Common myeloid progenitor, CD34-positive (primary cell): ENCODE measurements at regions not wholly inside any gene's neighbourhood (a gene's known extent, or its start where the extent isn't known, plus 50 kb on each side); places are given as distances from the start of the nearest gene placed in this dataset.
"Not testable (repeated sequence)": the region's sequence is repeated elsewhere in the genome, so short reads cannot be mapped to it uniquely, and the experiment has no call there.

ENCODE experiments used
- CTCF ChIA-PET: fragments of 350-600 bp; sonication (Branson Sonifier 250); formaldehyde crosslinking; loops from one replicate; lab custom pipeline; 2021; ENCODE audit warnings: antibody characterized with exemption; lab: Charles Lee
- POLR2A ChIA-PET: fragments of 350-600 bp; sonication (Branson Sonifier 250); formaldehyde crosslinking; loops from one replicate; lab custom pipeline; 2021; ENCODE audit warnings: antibody characterized with exemption; lab: Charles Lee
- DNase-seq, 3 donors: peaks; one replicate each; pipeline versions ENCODE4 v3.0.0 to v3.0.0-alpha.2; 2013
- H3K27ac ChIP-seq, 2 experiments: 1 replicate in 1 of 2; 2 replicates in 1 of 2; pipeline ENCODE4 v1.7.0; 2013; ENCODE audit warnings: inconsistent platforms in 2 of 2, low read length in 2 of 2, mild to moderate bottlenecking in 2 of 2, low read depth in 1 of 2, moderate library complexity in 1 of 2; ENCODE audit not compliant: severe bottlenecking in 2 of 2, insufficient read depth in 1 of 2, poor library complexity in 1 of 2
- H3K27me3 ChIP-seq, 5 experiments: replicated peaks in 2 of 5; 1 replicate in 3 of 5; 2 replicates in 2 of 5; pipeline versions ENCODE4 v1.6.1 to v1.7.0; 2013; ENCODE audit warnings: low read length in 4 of 5, mild to moderate bottlenecking in 2 of 5, moderate library complexity in 2 of 5, inconsistent platforms in 1 of 5; ENCODE audit not compliant: insufficient read depth in 5 of 5, control insufficient read depth in 4 of 5
- H3K36me3 ChIP-seq, 4 experiments: 1 replicate in 2 of 4; 2 replicates in 2 of 4; pipeline versions ENCODE4 v1.6.1 to v1.7.0; 2013; ENCODE audit warnings: low read length in 3 of 4, control low read depth in 1 of 4, mild to moderate bottlenecking in 1 of 4; ENCODE audit not compliant: control insufficient read depth in 4 of 4, insufficient read depth in 4 of 4
- H3K4me1 ChIP-seq, 4 experiments: 1 replicate in 3 of 4; 2 replicates in 1 of 4; pipeline versions ENCODE4 v1.6.1 to v1.7.1; 2013; ENCODE audit warnings: low read length in 3 of 4, mild to moderate bottlenecking in 3 of 4, control low read depth in 1 of 4, inconsistent platforms in 1 of 4, moderate library complexity in 1 of 4; ENCODE audit not compliant: control insufficient read depth in 4 of 4, insufficient read depth in 4 of 4; ENCODE audit errors: control extremely low read depth in 1 of 4
- H3K4me3 ChIP-seq, 7 experiments: 1 replicate in 4 of 7; 2 replicates in 3 of 7; pipeline versions ENCODE4 v1.5.1 to v1.7.0; 2013; ENCODE audit warnings: mild to moderate bottlenecking in 7 of 7, low read length in 6 of 7, moderate library complexity in 6 of 7, inconsistent platforms in 2 of 7, low read depth in 2 of 7, control low read depth in 1 of 7; ENCODE audit not compliant: insufficient read depth in 4 of 7, control insufficient read depth in 1 of 7; ENCODE audit errors: extremely low read depth in 1 of 7
- H3K9me3 ChIP-seq, 5 experiments: 1 replicate in 4 of 5; 2 replicates in 1 of 5; pipeline versions ENCODE4 v1.6.1 to v1.7.1; 2013; ENCODE audit warnings: low read length in 4 of 5, mild to moderate bottlenecking in 2 of 5, inconsistent platforms in 1 of 5, low read depth in 1 of 5, moderate library complexity in 1 of 5; ENCODE audit not compliant: control insufficient read depth in 4 of 5, insufficient read depth in 2 of 5; ENCODE audit errors: control extremely low read depth in 1 of 5
- WGBS: methylation state at CpG from one replicate; pipeline ENCODE4 v1.1.5; 2013; ENCODE audit not compliant: insufficient coverage; 5-methylcytosine and 5-hydroxymethylcytosine counted together

GRCh38 chrX:121763671-121764070 is 716.3 kb downstream of the GLUD2 start:
- CTCF ChIA-PET = no interaction called here
- Histone ChIP-seq H3K9me3 (no peaks in the 10 kb centered on the region), H3K27me3 (no peaks in the 10 kb centered on the region), H3K36me3 (no peaks in the 10 kb centered on the region), H3K27ac (no peak overlapping the region), H3K4me3 (no peak overlapping the region), H3K4me1 (no peaks in the 10 kb centered on the region)
- WGBS = no CpG with 5 or more reads among the region's 4 CpGs
- no peak for DNase-seq
- POLR2A ChIA-PET = no interaction called here

GRCh38 chrX:121768210-121768609 is 720.8 kb downstream of the GLUD2 start:
- H3K27ac ChIP-seq, H3K36me3 ChIP-seq, H3K27me3 ChIP-seq, CTCF ChIA-PET, H3K4me1 ChIP-seq, H3K4me3 ChIP-seq, H3K9me3 ChIP-seq, DNase-seq, POLR2A ChIA-PET: not testable (repeated sequence)
- no CpG with 5 or more reads among the region's 3 CpGs for WGBS

GRCh38 chrX:121781991-121782390 is 734.6 kb downstream of the GLUD2 start:
- Histone ChIP-seq H3K4me1 (no peaks in the 10 kb centered on the region), H3K27me3 (no peaks in the 10 kb centered on the region), H3K9me3 (no peaks in the 10 kb centered on the region), H3K4me3 (no peak overlapping the region), H3K36me3 (no peaks in the 10 kb centered on the region), H3K27ac (no peak overlapping the region)
- DNase-seq = no peak
- POLR2A ChIA-PET = no interaction called here
- CTCF ChIA-PET = no interaction called here

- Histone ChIP-seq H3K36me3 (no peaks in the 10 kb centered on the region), H3K4me1 (no peaks in the 10 kb centered on the region), H3K9me3 (no peaks in the 10 kb centered on the region), H3K27me3 (no peaks in the 10 kb centered on the region), H3K4me3 (no peak overlapping the region), H3K27ac (no peak overlapping the region)
- DNase-seq = no peak
- POLR2A ChIA-PET = no interaction called here
- CTCF ChIA-PET = no interaction called here
- WGBS = 80% methylated on average over 1 of the region's 2 CpGs
Measured at GRCh38 chrX:121782544-121782943, 735.1 kb downstream of the GLUD2 start.

- CTCF ChIA-PET = no interaction called here
- Histone ChIP-seq H3K4me3 (no peak overlapping the region), H3K9me3 (no peaks in the 10 kb centered on the region), H3K27me3 (no peaks in the 10 kb centered on the region), H3K27ac (no peak overlapping the region), H3K4me1 (no peaks in the 10 kb centered on the region), H3K36me3 (no peaks in the 10 kb centered on the region)
- 51% methylated on average over 3 of the region's 3 CpGs for WGBS
- POLR2A ChIA-PET = no interaction called here
- DNase-seq = no peak
Measured at GRCh38 chrX:121782976-121783375, 735.6 kb downstream of the GLUD2 start.

GRCh38 chrX:121802881-121803412 is 755.5 kb downstream of the GLUD2 start:
- H3K9me3 ChIP-seq = peaks cover 0 to 2% (median 0%) of the 10 kb centered on the region in 5 experiments
- no peaks in the 10 kb centered on the region for H3K4me1 ChIP-seq
- no peaks in the 10 kb centered on the region for H3K27me3 ChIP-seq
- WGBS = 72% methylated on average over 6 of the region's 7 CpGs
- no peak for DNase-seq
- H3K27ac ChIP-seq = no peak overlapping the region
- ChIA-PET CTCF (no interaction called here), POLR2A (no interaction called here)
- no peaks in the 10 kb centered on the region for H3K36me3 ChIP-seq
- H3K4me3 ChIP-seq = no peak overlapping the region

- Histone ChIP-seq H3K4me1 (no peaks in the 10 kb centered on the region), H3K36me3 (no peaks in the 10 kb centered on the region), H3K27ac (no peak overlapping the region), H3K27me3 (no peaks in the 10 kb centered on the region), H3K4me3 (no peak overlapping the region), H3K9me3 (no peaks in the 10 kb centered on the region)
- ChIA-PET POLR2A (no interaction called here), CTCF (no interaction called here)
- 60% methylated on average over 1 of the region's 2 CpGs for WGBS
- no peak for DNase-seq
Measured at GRCh38 chrX:121823406-121823805, 776.0 kb downstream of the GLUD2 start.
